HG02798 (cell line): ENCODE measurements at regions not wholly inside any gene's neighbourhood (a gene's known extent, or its start where the extent isn't known, plus 50 kb on each side); places are given as distances from the start of the nearest gene placed in this dataset.
"Not testable (repeated sequence)": the region's sequence is repeated elsewhere in the genome, so short reads cannot be mapped to it uniquely, and the experiment has no call there.

Experiments used
- ATAC-seq: cut with Tn5 transposase; IDR thresholded peaks from one replicate; pipeline ENCODE4 v1.9.1; 2021; ENCODE audit warnings: mild to moderate bottlenecking; ENCODE audit not compliant: unreplicated experiment, poor library complexity

- not testable (repeated sequence) for ATAC-seq
Measured at GRCh38 chr1:206403612-206404307, 66.5 kb upstream of the IKBKE start.

- not testable (repeated sequence) for ATAC-seq
Measured at GRCh38 chr1:206404309-206405027, 65.8 kb upstream of the IKBKE start.

- ATAC-seq = not testable (repeated sequence)
Measured at GRCh38 chr1:206405282-206405681, 65.0 kb upstream of the IKBKE start.

GRCh38 chr1:206408371-206409288 lies 61.6 kb upstream of the IKBKE start:
- not testable (repeated sequence) for ATAC-seq

- ATAC-seq = no peak
Measured at GRCh38 chr1:206411321-206411720, 59.0 kb upstream of the IKBKE start.

GRCh38 chr1:206415942-206416341 lies 54.3 kb upstream of the IKBKE start:
- ATAC-seq = no peak

- ATAC-seq = no peak
Measured at GRCh38 chr1:206417774-206418614, 52.3 kb upstream of the IKBKE start.

- no peak for ATAC-seq
Measured at GRCh38 chr1:206419250-206419649, 51.0 kb upstream of the IKBKE start.

- ATAC-seq = no peak
Measured at GRCh38 chr1:206419783-206420182, 50.5 kb upstream of the IKBKE start.

GRCh38 chr1:206420471-206420870 lies 49.8 kb upstream of the IKBKE start:
- no peak for ATAC-seq
